Uterus (tissue), 3 donors: ENCODE measurements at regions not wholly inside any gene's neighbourhood (a gene's known extent, or its start where the extent isn't known, plus 50 kb on each side); places are given as distances from the start of the nearest gene placed in this dataset.

Experiments
- DNase-seq, 2 donors: peaks; one replicate each; pipeline ENCODE4 v3.0.0-alpha.2; 2019 to 2020
- H3K27ac ChIP-seq, 2 donors: fragments of 200-600 bp; sonication (generic); 1 replicate in 1 of 2; 2 replicates in 1 of 2; pipeline ENCODE4 v1.5.1; 2016 to 2018
- H3K27me3 ChIP-seq, 2 donors: fragments of 200-600 bp; sonication (generic); one replicate each; pipeline ENCODE4 v1.5.1; 2018 to 2019; ENCODE audit warnings: control low read depth in 1 of 2
- H3K36me3 ChIP-seq, 2 donors: fragments of 200-600 bp; sonication (generic); one replicate each; pipeline ENCODE4 v1.5.1; 2019; ENCODE audit warnings: control low read depth in 1 of 2
- H3K4me1 ChIP-seq, 2 donors: fragments of 200-600 bp; sonication (generic); one replicate each; pipeline ENCODE4 v1.5.1; 2018 to 2019; ENCODE audit warnings: control low read depth in 1 of 2
- H3K4me3 ChIP-seq, 2 donors: fragments of 200-600 bp; sonication (generic); 1 replicate in 1 of 2; 2 replicates in 1 of 2; pipeline ENCODE4 v1.5.1; 2018 to 2019; ENCODE audit warnings: mild to moderate bottlenecking in 1 of 2
- H3K9me3 ChIP-seq, 2 donors: fragments of 200-600 bp; sonication (generic); one replicate each; pipeline ENCODE4 v1.5.1; 2019; ENCODE audit warnings: control low read depth in 1 of 2
- CTCF ChIP-seq, 4 experiments: fragments of 200-600 bp in 2 of 4; fragments of 450-650 bp in 2 of 4; sonication (generic) in 2 of 4; IDR thresholded peaks; one replicate each; pipeline ENCODE4 v1.5.1; 2016 to 2019; ENCODE audit warnings: antibody characterized with exemption in 4 of 4, mild to moderate bottlenecking in 2 of 4, moderate library complexity in 1 of 4
- POLR2A ChIP-seq, 2 donors: fragments of 450-650 bp; IDR thresholded peaks; one replicate each; pipeline ENCODE4 v1.6.1; 2016; ENCODE audit warnings: antibody characterized with exemption in 2 of 2, mild to moderate bottlenecking in 1 of 2, moderate library complexity in 1 of 2
- intact Hi-C: fragments of 100-400 bp; cut with DNase I; formaldehyde crosslinking; loops from one replicate; pipeline ENCODE4 v1.15.1; 2023; ENCODE audit warnings: low total_unique reads
- donor health status: DM: yes; HTN: yes; CAD: no.

- Histone ChIP-seq H3K27me3 (no peaks in the 10 kb centered on the region), H3K4me3 (no peak overlapping the region), H3K27ac (peak overlapping the region; percentile 29 to 33), H3K9me3 (no peaks in the 10 kb centered on the region), H3K36me3 (no peaks in the 10 kb centered on the region), H3K4me1 (no peaks in the 10 kb centered on the region)
- intact Hi-C loops, result no loop called here
- no peak for DNase-seq
- TF ChIP-seq POLR2A (IDR thresholded peaks at IDR 0.05), result no peak
- TF ChIP-seq CTCF (IDR thresholded peaks at IDR 0.05), result no peak
Measured at GRCh38 chr9:108386859-108387384, 468.9 kb downstream of the ACTL7B start.

GRCh38 chr9:108386032-108386431 is 469.8 kb downstream of the ACTL7B start:
- TF ChIP-seq CTCF (IDR thresholded peaks at IDR 0.05), result no peak
- no peak for TF ChIP-seq POLR2A (IDR thresholded peaks at IDR 0.05)
- Histone ChIP-seq H3K4me3 (no peak overlapping the region), H3K9me3 (no peaks in the 10 kb centered on the region), H3K27ac (peak overlapping the region in 1 of 2 donors; percentile 29), H3K27me3 (no peaks in the 10 kb centered on the region), H3K36me3 (no peaks in the 10 kb centered on the region), H3K4me1 (no peaks in the 10 kb centered on the region)
- no peak for DNase-seq
- intact Hi-C loops, result no loop called here

- intact Hi-C loops, result no loop called here
- DNase-seq, result no peak
- no peak overlapping the region for H3K4me3 ChIP-seq
- H3K9me3 ChIP-seq, result no peaks in the 10 kb centered on the region
- no peak overlapping the region for H3K27ac ChIP-seq
- no peaks in the 10 kb centered on the region for H3K27me3 ChIP-seq
- H3K4me1 ChIP-seq, result no peaks in the 10 kb centered on the region
- no peaks in the 10 kb centered on the region for H3K36me3 ChIP-seq
- TF ChIP-seq CTCF (IDR thresholded peaks at IDR 0.05) (no peak), POLR2A (IDR thresholded peaks at IDR 0.05) (no peak)
Measured at GRCh38 chr9:108383796-108384195, 472.0 kb downstream of the ACTL7B start.

GRCh38 chr9:108382310-108382709 is 473.5 kb downstream of the ACTL7B start:
- H3K27me3 ChIP-seq, result no peaks in the 10 kb centered on the region
- intact Hi-C loops, result no loop called here
- H3K4me1 ChIP-seq, result no peaks in the 10 kb centered on the region
- DNase-seq, result no peak
- no peak overlapping the region for H3K27ac ChIP-seq
- no peak overlapping the region for H3K4me3 ChIP-seq
- H3K9me3 ChIP-seq, result no peaks in the 10 kb centered on the region
- TF ChIP-seq CTCF (IDR thresholded peaks at IDR 0.05) (no peak), POLR2A (IDR thresholded peaks at IDR 0.05) (no peak)
- H3K36me3 ChIP-seq, result no peaks in the 10 kb centered on the region

- no peak for DNase-seq
- Histone ChIP-seq H3K9me3 (no peaks in the 10 kb centered on the region), H3K36me3 (no peaks in the 10 kb centered on the region), H3K27ac (no peak overlapping the region), H3K27me3 (no peaks in the 10 kb centered on the region), H3K4me3 (no peak overlapping the region), H3K4me1 (no peaks in the 10 kb centered on the region)
- no peak for TF ChIP-seq CTCF (IDR thresholded peaks at IDR 0.05)
- TF ChIP-seq POLR2A (IDR thresholded peaks at IDR 0.05), result no peak
- intact Hi-C loops, result no loop called here
Measured at GRCh38 chr9:108377881-108378280, 477.9 kb downstream of the ACTL7B start.
